ENCODE measurements at regions not wholly inside any gene's neighbourhood (a gene's known extent, or its start where the extent isn't known, plus 50 kb on each side); places are given as distances from the start of the nearest gene placed in this dataset.

- Mint-ChIP-seq H3K9me3 (ENCODE audit: unreplicated experiment) (no peaks in the 10 kb centered on the region), H3K27ac (ENCODE audit: low read depth, unreplicated experiment) (no peak overlapping the region), H3K4me1 (ENCODE audit: insufficient read depth, unreplicated experiment) (no peaks in the 10 kb centered on the region), H3K4me3 (ENCODE audit: unreplicated experiment) (no peak overlapping the region), H3K27me3 (ENCODE audit: insufficient read depth, unreplicated experiment) (no peaks in the 10 kb centered on the region), H3K36me3 (ENCODE audit: insufficient read depth, unreplicated experiment) (no peaks in the 10 kb centered on the region)
- CTCF ChIA-PET = no interaction called here
- POLR2A ChIA-PET = no interaction called here
- TF ChIP-seq CTCF (IDR thresholded peaks at IDR 0.05; ENCODE audit: unreplicated experiment) = no peak
- BruUV-seq (replicated peaks) = no TSS peak
- no peak for DNase-seq (ENCODE audit: unreplicated experiment)
- intact Hi-C loops (cut with micrococcal nuclease) = no loop called here
Observed at GRCh38 chr9:2964470-2964869, 120.6 kb upstream of the PUM3 start.

GRCh38 chr9:2963307-2963706 lies 119.4 kb upstream of the PUM3 start:
- Mint-ChIP-seq H3K9me3 (ENCODE audit: unreplicated experiment) (no peaks in the 10 kb centered on the region), H3K4me1 (ENCODE audit: insufficient read depth, unreplicated experiment) (no peaks in the 10 kb centered on the region), H3K4me3 (ENCODE audit: unreplicated experiment) (no peak overlapping the region), H3K36me3 (ENCODE audit: insufficient read depth, unreplicated experiment) (no peaks in the 10 kb centered on the region), H3K27me3 (ENCODE audit: insufficient read depth, unreplicated experiment) (peaks cover 1% of the 10 kb centered on the region), H3K27ac (ENCODE audit: low read depth, unreplicated experiment) (no peak overlapping the region)
- no peak for DNase-seq (ENCODE audit: unreplicated experiment)
- intact Hi-C loops (cut with micrococcal nuclease) = no loop called here
- POLR2A ChIA-PET = no interaction called here
- no TSS peak for BruUV-seq (replicated peaks)
- no peak for TF ChIP-seq CTCF (IDR thresholded peaks at IDR 0.05; ENCODE audit: unreplicated experiment)
- CTCF ChIA-PET = no interaction called here

GRCh38 chr9:2962471-2963172 lies 118.7 kb upstream of the PUM3 start:
- no TSS peak for BruUV-seq (replicated peaks)
- no peaks in the 10 kb centered on the region for H3K9me3 Mint-ChIP-seq (ENCODE audit: unreplicated experiment)
- no peak for DNase-seq (ENCODE audit: unreplicated experiment)
- POLR2A ChIA-PET = no interaction called here
- intact Hi-C loops (cut with micrococcal nuclease) = no loop called here
- H3K27ac Mint-ChIP-seq (ENCODE audit: low read depth, unreplicated experiment) = no peak overlapping the region
- no peak for TF ChIP-seq CTCF (IDR thresholded peaks at IDR 0.05; ENCODE audit: unreplicated experiment)
- no peaks in the 10 kb centered on the region for H3K4me1 Mint-ChIP-seq (ENCODE audit: insufficient read depth, unreplicated experiment)
- no peaks in the 10 kb centered on the region for H3K36me3 Mint-ChIP-seq (ENCODE audit: insufficient read depth, unreplicated experiment)
- CTCF ChIA-PET = no interaction called here
- H3K27me3 Mint-ChIP-seq (ENCODE audit: insufficient read depth, unreplicated experiment) = peaks cover 8% of the 10 kb centered on the region
- H3K4me3 Mint-ChIP-seq (ENCODE audit: unreplicated experiment) = no peak overlapping the region

- CTCF ChIA-PET = no interaction called here
- H3K27ac Mint-ChIP-seq (ENCODE audit: low read depth, unreplicated experiment) = no peak overlapping the region
- no peak for TF ChIP-seq CTCF (IDR thresholded peaks at IDR 0.05; ENCODE audit: unreplicated experiment)
Observed at GRCh38 chr9:2958219-2958618, 114.3 kb upstream of the PUM3 start.

More at GRCh38 chr9:2958219-2958618, 114.3 kb upstream of the PUM3 start:
- DNase-seq (ENCODE audit: unreplicated experiment) = no peak
- Mint-ChIP-seq H3K27me3 (ENCODE audit: insufficient read depth, unreplicated experiment) (peaks cover 37% of the 10 kb centered on the region), H3K9me3 (ENCODE audit: unreplicated experiment) (no peaks in the 10 kb centered on the region), H3K36me3 (ENCODE audit: insufficient read depth, unreplicated experiment) (no peaks in the 10 kb centered on the region), H3K4me1 (ENCODE audit: insufficient read depth, unreplicated experiment) (no peaks in the 10 kb centered on the region), H3K4me3 (ENCODE audit: unreplicated experiment) (no peak overlapping the region)
- intact Hi-C loops (cut with micrococcal nuclease) = loop anchor here (5.0 kb wide), 1 partner anchor 101 kb away; no protein-coding TSS in a partner anchor
- BruUV-seq (replicated peaks) = no TSS peak
- POLR2A ChIA-PET = no interaction called here

Data from MCF 10A (cell line).